HCT116 (cell line): ENCODE measurements at regions not wholly inside any gene's neighbourhood (a gene's known extent, or its start where the extent isn't known, plus 50 kb on each side); places are given as distances from the start of the nearest gene placed in this dataset.

Experiments used
- ATAC-seq: fragments of 200-7000 bp; cut with Tn5 transposase; 2 replicates; pipeline ENCODE4 v1.9.1; 2020; ENCODE audit warnings: mild to moderate bottlenecking, moderate library complexity
- BruUV-seq: library from RNA; stranded (reverse); fragments of 400-500 nt; replicated peaks from 2 replicates; lab custom pipeline; 2021; lab: Mats Ljungman, UMichigan
- CTCF ChIA-PET: fragments of 300-600 bp; sonication (Branson Sonifier 250); formaldehyde crosslinking; loops from one replicate; lab custom pipeline; 2021; ENCODE audit warnings: antibody characterized with exemption; lab: Charles Lee
- POLR2A ChIA-PET: fragments of 300-600, 350-600 bp; sonication (Branson Sonifier 250); formaldehyde crosslinking; loops from one replicate; lab custom pipeline; 2021; ENCODE audit warnings: antibody characterized with exemption; lab: Charles Lee
- RAD21 ChIA-PET, 2 experiments: fragments of 300-600 bp; sonication (Branson Sonifier 250); formaldehyde crosslinking; loops; one replicate each; lab custom pipeline; 2023; ENCODE audit warnings: low total read pairs in 2 of 2; ENCODE audit not compliant: uncharacterized antibody in 2 of 2, unreplicated experiment in 2 of 2, low non-redundant PET in 1 of 2; lab: Charles Lee
- DNase-seq: peaks from one replicate; pipeline ENCODE4 v3.0.0-alpha.2; 2010; ENCODE audit warnings: low read depth, low spot score
- H2AFZ ChIP-seq: fragments of 200-600 bp; shearing (Covaris generic), sonication (generic); 2 replicates; pipeline ENCODE4 v1.6.1; 2017; ENCODE audit warnings: low read depth, mixed run types, mixed read lengths, antibody characterized with exemption, low read length; ENCODE audit not compliant: poor library complexity, severe bottlenecking
- H3K27ac ChIP-seq: 2 replicates; pipeline ENCODE4 v1.5.1; 2012; ENCODE audit warnings: low read depth, low read length
- H3K27me3 ChIP-seq: fragments of 200-600 bp; sonication (generic); 2 replicates; pipeline ENCODE4 v1.6.1; 2016; ENCODE audit warnings: mixed run types, low read length, mixed read lengths; ENCODE audit not compliant: insufficient read depth
- H3K36me3 ChIP-seq, 2 experiments: fragments of 200-500 bp in 1 of 2; fragments of 200-600 bp in 1 of 2; sonication (Bioruptor generic) in 1 of 2; sonication (generic) in 1 of 2; 2 replicates each; pipeline versions ENCODE4 v1.5.1 to v1.6.1; 2014 to 2016; ENCODE audit warnings: low read length in 2 of 2, inconsistent platforms in 1 of 2, mixed read lengths in 1 of 2, mixed run types in 1 of 2; ENCODE audit not compliant: insufficient read depth in 2 of 2, control insufficient read depth in 1 of 2
- H3K4me1 ChIP-seq, 2 experiments: fragments of 200-600 bp in 1 of 2; sonication (generic) in 1 of 2; 2 replicates each; pipeline versions ENCODE4 v1.5.1 to v1.6.1; 2012 to 2017; ENCODE audit warnings: low read length in 2 of 2, inconsistent platforms in 1 of 2, mild to moderate bottlenecking in 1 of 2, mixed read lengths in 1 of 2, mixed run types in 1 of 2, moderate library complexity in 1 of 2; ENCODE audit not compliant: insufficient read depth in 2 of 2, control insufficient read depth in 1 of 2
- H3K4me2 ChIP-seq: fragments of 200-600 bp; sonication (generic); 2 replicates; pipeline ENCODE4 v1.6.1; 2017; ENCODE audit warnings: mixed run types, low read length, mixed read lengths
- H3K4me3 ChIP-seq, 2 experiments: fragments of 200-600 bp in 1 of 2; sonication (generic) in 1 of 2; replicated peaks in 1 of 2; 2 replicates each; pipeline ENCODE4 v1.5.1; 2011 to 2016; ENCODE audit warnings: low read length in 2 of 2, control low read depth in 1 of 2, low read depth in 1 of 2, mild to moderate bottlenecking in 1 of 2, mixed read lengths in 1 of 2, mixed run types in 1 of 2
- H3K79me2 ChIP-seq: fragments of 200-600 bp; sonication (generic); 2 replicates; pipeline ENCODE4 v1.6.1; 2017; ENCODE audit warnings: mild to moderate bottlenecking, mixed run types, low read length, moderate library complexity, mixed read lengths; ENCODE audit not compliant: insufficient read depth
- H3K9ac ChIP-seq: fragments of 200-600 bp; sonication (generic); 2 replicates; pipeline ENCODE4 v1.6.1; 2016; ENCODE audit warnings: low read length, mixed read lengths
- H3K9me2 ChIP-seq: fragments of 200-600 bp; sonication (generic), shearing (Covaris generic); 2 replicates; pipeline ENCODE4 v1.6.1; 2017; ENCODE audit warnings: mixed run types, mild to moderate bottlenecking, moderate library complexity; ENCODE audit not compliant: insufficient read depth
- H3K9me3 ChIP-seq, 2 experiments: fragments of 200-500 bp in 1 of 2; fragments of 200-600 bp in 1 of 2; sonication (Bioruptor generic) in 1 of 2; sonication (generic) in 1 of 2; 2 replicates each; pipeline ENCODE4 v1.6.1; 2014 to 2017; ENCODE audit warnings: low read length in 2 of 2, mixed read lengths in 2 of 2, inconsistent platforms in 1 of 2, low read depth in 1 of 2, mild to moderate bottlenecking in 1 of 2, mixed run types in 1 of 2, moderate library complexity in 1 of 2; ENCODE audit not compliant: control insufficient read depth in 1 of 2, insufficient read depth in 1 of 2
- H4K20me1 ChIP-seq: fragments of 200-600 bp; sonication (generic), shearing (Covaris generic); 2 replicates; pipeline ENCODE4 v1.6.1; 2017; ENCODE audit warnings: mixed run types, mild to moderate bottlenecking, moderate library complexity; ENCODE audit not compliant: insufficient read depth
- ATF3 ChIP-seq: IDR thresholded peaks from 2 replicates; pipeline ENCODE4 v1.6.1; 2012
- CBX3 ChIP-seq: IDR thresholded peaks from 2 replicates; pipeline ENCODE4 v1.6.1; 2012; ENCODE audit warnings: low read depth
- EGR1 ChIP-seq: IDR thresholded peaks from 2 replicates; pipeline ENCODE4 v1.6.1; 2012; ENCODE audit warnings: low read depth
- ELF1 ChIP-seq: IDR thresholded peaks from 2 replicates; pipeline ENCODE4 v1.6.1; 2012; ENCODE audit warnings: low read depth, borderline replicate concordance
- EZH2 ChIP-seq: fragments of 200-600 bp; sonication (generic); IDR thresholded peaks from 2 replicates; pipeline ENCODE4 v1.6.1; 2017; ENCODE audit warnings: antibody characterized with exemption, mixed run types
- EZH2phosphoT487 ChIP-seq: fragments of 200-600 bp; IDR thresholded peaks from 2 replicates; pipeline ENCODE4 v1.6.1; 2018; ENCODE audit warnings: antibody characterized with exemption, borderline replicate concordance
- JUND ChIP-seq: IDR thresholded peaks from 2 replicates; pipeline ENCODE4 v1.6.1; 2012
- POLR2A ChIP-seq: IDR thresholded peaks from 2 replicates; pipeline ENCODE4 v1.7.0; 2011; ENCODE audit warnings: borderline replicate concordance; ENCODE audit not compliant: insufficient read depth, insufficient read length; ENCODE audit errors: extremely low read depth
- POLR2AphosphoS5 ChIP-seq: IDR thresholded peaks from 2 replicates; pipeline ENCODE4 v1.6.1; 2011; ENCODE audit warnings: mild to moderate bottlenecking, low read depth, low read length, moderate library complexity
- REST ChIP-seq: IDR thresholded peaks from 2 replicates; pipeline ENCODE4 v1.6.1; 2012; ENCODE audit warnings: low read depth
- SIN3A ChIP-seq: IDR thresholded peaks from 2 replicates; pipeline ENCODE4 v1.6.1; 2012; ENCODE audit warnings: low read depth
- SP1 ChIP-seq: IDR thresholded peaks from 2 replicates; pipeline ENCODE4 v1.6.1; 2012; ENCODE audit warnings: low read depth
- SRF ChIP-seq: IDR thresholded peaks from 2 replicates; pipeline ENCODE4 v1.6.1; 2012; ENCODE audit warnings: low read depth
- TCF7L2 ChIP-seq: IDR thresholded peaks from 2 replicates; pipeline ENCODE4 v1.7.0; 2011; ENCODE audit warnings: borderline replicate concordance, inconsistent platforms; ENCODE audit not compliant: insufficient read depth, insufficient read length; ENCODE audit errors: extremely low read depth
- YY1 ChIP-seq: IDR thresholded peaks from 2 replicates; pipeline ENCODE4 v1.6.1; 2011; ENCODE audit warnings: low read length, low read depth, moderate library complexity, mild to moderate bottlenecking; ENCODE audit not compliant: insufficient replicate concordance; ENCODE audit errors: extremely low read depth
- ZFX ChIP-seq: fragments of 450-650 bp; IDR thresholded peaks from 2 replicates; pipeline ENCODE4 v1.6.1; 2017
- intact Hi-C: fragments of 100-400 bp; cut with micrococcal nuclease; formaldehyde crosslinking; loops from 2 replicates; pipeline ENCODE4 v1.10.0; 2022
- TF ChIP-seq, protein P1 (sequence below): IDR thresholded peaks from 2 replicates; pipeline ENCODE4 v1.6.1; 2012

GRCh38 chr5:148003226-148003625 lies 60.6 kb upstream of the SPINK5 start:
- no TSS peak for BruUV-seq
- ChIA-PET POLR2A (no interaction called here), CTCF (no interaction called here), RAD21 (no interaction called here)
- H3K9me2 ChIP-seq = no peaks in the 10 kb centered on the region
- H3K9ac ChIP-seq = no peak overlapping the region
- no peak overlapping the region for H3K27ac ChIP-seq
- H3K4me1 ChIP-seq = no peaks in the 10 kb centered on the region
- no peak for TF ChIP-seq YY1
- TF ChIP-seq REST = no peak
- TF ChIP-seq EZH2phosphoT487 = no peak
- no peak for TF ChIP-seq ATF3
- no peak for TF ChIP-seq EGR1
- TF ChIP-seq POLR2AphosphoS5 = no peak
- TF ChIP-seq JUND = no peak
- TF ChIP-seq, protein P1, sequence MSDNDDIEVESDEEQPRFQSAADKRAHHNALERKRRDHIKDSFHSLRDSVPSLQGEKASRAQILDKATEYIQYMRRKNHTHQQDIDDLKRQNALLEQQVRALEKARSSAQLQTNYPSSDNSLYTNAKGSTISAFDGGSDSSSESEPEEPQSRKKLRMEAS = no peak
- TF ChIP-seq EZH2 = no peak
- no peak for TF ChIP-seq TCF7L2
- no peak for TF ChIP-seq POLR2A
- TF ChIP-seq SP1 = no peak
- no peak for TF ChIP-seq SIN3A
- TF ChIP-seq ELF1 = no peak
- TF ChIP-seq ZFX = no peak
- no peak for TF ChIP-seq CBX3
- TF ChIP-seq SRF = no peak
- intact Hi-C loops = no loop called here
- H3K4me3 ChIP-seq = no peak overlapping the region
- H4K20me1 ChIP-seq = no peaks in the 10 kb centered on the region
- no peaks in the 10 kb centered on the region for H3K27me3 ChIP-seq
- no peaks in the 10 kb centered on the region for H3K79me2 ChIP-seq
- H3K36me3 ChIP-seq = no peaks in the 10 kb centered on the region
- no peak for DNase-seq
- H3K4me2 ChIP-seq = no peak overlapping the region
- H2AFZ ChIP-seq = no peak overlapping the region
- ATAC-seq = no peak
- no peaks in the 10 kb centered on the region; a peak in 1 of 4 replicates for H3K9me3 ChIP-seq
